SU-DHL-6 (cell line): ENCODE measurements at regions not wholly inside any gene's neighbourhood (a gene's known extent, or its start where the extent isn't known, plus 50 kb on each side); places are given as distances from the start of the nearest gene placed in this dataset.

ENCODE experiments used
- H2AFZ ChIP-seq: fragments of 200-600 bp; sonication (generic); 2 replicates; pipeline ENCODE4 v1.6.1; 2014; ENCODE audit warnings: low read depth, mild to moderate bottlenecking, moderate library complexity, mixed read lengths, antibody characterized with exemption, low read length; ENCODE audit not compliant: severe bottlenecking
- H3F3A ChIP-seq: fragments of 200-600 bp; shearing (Covaris generic); 2 replicates; pipeline ENCODE4 v1.6.0; 2016; ENCODE audit warnings: antibody characterized with exemption, mild to moderate bottlenecking; ENCODE audit not compliant: insufficient read depth
- H3K27ac ChIP-seq: fragments of 200-600 bp; sonication (generic); 2 replicates; pipeline ENCODE4 v1.5.1; 2016; ENCODE audit warnings: low read depth, mild to moderate bottlenecking, low read length, moderate library complexity, mixed read lengths
- H3K27me3 ChIP-seq: fragments of 200-600 bp; sonication (generic), shearing (Covaris generic); 2 replicates; pipeline ENCODE4 v1.6.0; 2014; ENCODE audit warnings: mild to moderate bottlenecking, low read length
- H3K36me3 ChIP-seq: fragments of 200-600 bp; sonication (generic); 2 replicates; pipeline ENCODE4 v1.6.1; 2014; ENCODE audit warnings: mild to moderate bottlenecking, low read length, mixed read lengths
- H3K4me2 ChIP-seq: fragments of 300-600, 200-600 bp; shearing (Covaris generic), sonication (generic); 2 replicates; pipeline ENCODE4 v1.6.0; 2014; ENCODE audit warnings: low read length, low read depth, mild to moderate bottlenecking; ENCODE audit not compliant: poor library complexity, severe bottlenecking
- H3K4me3 ChIP-seq: fragments of 200-600 bp; sonication (generic); 2 replicates; pipeline ENCODE4 v1.5.1; 2014; ENCODE audit warnings: antibody characterized with exemption, low read length, mild to moderate bottlenecking, mixed read lengths; ENCODE audit not compliant: insufficient read depth, poor library complexity, severe bottlenecking
- H3K79me2 ChIP-seq: fragments of 200-600 bp; sonication (generic); 2 replicates; pipeline ENCODE4 v1.6.1; 2014; ENCODE audit warnings: mild to moderate bottlenecking, low read length, moderate library complexity; ENCODE audit not compliant: insufficient read depth
- H3K9ac ChIP-seq: fragments of 200-600 bp; sonication (generic); 2 replicates; pipeline ENCODE4 v1.7.0; 2014; ENCODE audit warnings: mild to moderate bottlenecking, low read length
- H3K9me2 ChIP-seq: fragments of 200-600 bp; sonication (generic); replicated peaks from 2 replicates; pipeline ENCODE4 v1.6.1; 2014; ENCODE audit warnings: low read length; ENCODE audit not compliant: insufficient read depth
- H3K9me3 ChIP-seq: fragments of 200-600 bp; sonication (generic); 2 replicates; pipeline ENCODE4 v1.6.1; 2014; ENCODE audit warnings: low read length, mixed read lengths; ENCODE audit not compliant: insufficient read depth
- H4K20me1 ChIP-seq: fragments of 200-600 bp; sonication (generic); 2 replicates; pipeline ENCODE4 v1.6.1; 2014; ENCODE audit warnings: low read depth, mild to moderate bottlenecking, antibody characterized with exemption, low read length, moderate library complexity, mixed read lengths
- CTCF ChIP-seq: fragments of 200-600 bp; sonication (generic); IDR thresholded peaks from one replicate; pipeline ENCODE4 v1.5.1; 2017; ENCODE audit warnings: antibody characterized with exemption, mild to moderate bottlenecking, low read length, moderate library complexity; ENCODE audit not compliant: insufficient read depth, poor library complexity, severe bottlenecking
- EZH2phosphoT487 ChIP-seq: fragments of 200-600 bp; sonication (generic), shearing (Covaris generic); conservative IDR thresholded peaks from 2 replicates; pipeline ENCODE4 v1.6.1; 2018; ENCODE audit warnings: mild to moderate bottlenecking, antibody characterized with exemption, low read length, moderate library complexity, mixed read lengths

DNA sequence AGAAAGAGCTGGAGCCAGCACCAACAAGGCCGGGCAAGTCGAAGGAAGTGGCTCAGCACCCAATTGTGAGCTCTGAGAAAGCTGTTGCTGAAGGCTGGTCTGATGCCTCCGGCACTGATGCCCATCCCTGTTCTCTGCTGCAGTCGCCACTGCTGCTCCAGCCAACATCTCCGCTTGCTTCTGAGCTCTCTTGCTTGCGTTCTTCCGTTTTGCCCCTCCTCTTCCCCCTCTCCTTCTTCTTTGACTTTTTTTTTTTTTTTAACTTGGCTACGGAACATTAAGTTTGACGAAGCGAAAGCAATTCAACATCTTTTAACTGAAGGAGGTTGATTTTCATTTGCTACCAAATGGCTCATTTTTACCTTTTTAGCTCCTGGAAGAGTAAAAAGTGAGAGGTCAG, 442.9 kb downstream of the MCTP2 start:
- Histone ChIP-seq H3K9ac (no peak overlapping the region), H4K20me1 (no peaks in the 10 kb centered on the region), H3K9me2 (no peaks in the 10 kb centered on the region), H2AFZ (no peak overlapping the region), H3K27ac (no peak overlapping the region), H3K27me3 (no peaks in the 10 kb centered on the region), H3K79me2 (no peaks in the 10 kb centered on the region), H3K9me3 (no peaks in the 10 kb centered on the region), H3F3A (no peaks in the 10 kb centered on the region), H3K4me2 (no peak overlapping the region), H3K36me3 (no peaks in the 10 kb centered on the region), H3K4me3 (no peak overlapping the region)
- TF ChIP-seq CTCF (no peak), EZH2phosphoT487 (no peak)

- no peaks in the 10 kb centered on the region for H3K27me3 ChIP-seq
- no peaks in the 10 kb centered on the region for H4K20me1 ChIP-seq
- H3K4me2 ChIP-seq = no peak overlapping the region
- TF ChIP-seq CTCF = no peak
- TF ChIP-seq EZH2phosphoT487 = no peak
- H3K4me3 ChIP-seq = no peak overlapping the region
- no peak overlapping the region for H3K27ac ChIP-seq
- no peak overlapping the region for H2AFZ ChIP-seq
- no peaks in the 10 kb centered on the region for H3K9me3 ChIP-seq
- no peak overlapping the region for H3K9ac ChIP-seq
- no peaks in the 10 kb centered on the region for H3K9me2 ChIP-seq
- H3K36me3 ChIP-seq = no peaks in the 10 kb centered on the region
- H3K79me2 ChIP-seq = no peaks in the 10 kb centered on the region
- H3F3A ChIP-seq = no peaks in the 10 kb centered on the region
These were observed 445.9 kb downstream of the MCTP2 start for GRCh38 chr15:94677202-94677790.

DNA sequence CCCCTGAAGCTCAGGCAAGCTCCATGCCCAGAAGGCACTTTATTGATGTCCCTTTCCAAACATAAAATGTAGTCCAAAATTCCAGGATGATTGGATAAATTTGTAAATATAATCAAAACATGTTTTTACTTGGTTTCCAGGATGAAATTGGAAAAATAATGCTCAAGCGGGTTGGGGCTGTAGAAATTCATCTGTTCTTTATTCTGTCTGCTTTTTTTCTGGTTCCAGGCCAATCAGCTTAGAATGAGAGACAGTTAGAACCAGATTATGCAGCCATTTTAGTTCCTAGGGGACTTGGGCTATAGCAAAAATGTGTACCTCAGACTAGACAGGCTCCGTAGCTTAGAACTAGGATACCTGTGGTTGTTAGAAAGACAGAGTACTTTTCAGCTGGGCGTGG, 450.8 kb downstream of the MCTP2 start:
- Histone ChIP-seq H3F3A (no peaks in the 10 kb centered on the region), H3K27me3 (no peaks in the 10 kb centered on the region), H3K36me3 (no peaks in the 10 kb centered on the region), H3K9me3 (no peaks in the 10 kb centered on the region), H3K27ac (no peak overlapping the region), H3K9ac (no peak overlapping the region), H2AFZ (no peak overlapping the region), H3K4me3 (no peak overlapping the region), H4K20me1 (no peaks in the 10 kb centered on the region), H3K4me2 (no peak overlapping the region), H3K9me2 (no peaks in the 10 kb centered on the region), H3K79me2 (no peaks in the 10 kb centered on the region)
- TF ChIP-seq EZH2phosphoT487 = no peak
- no peak for TF ChIP-seq CTCF
